ENCODE measurements at regions not wholly inside any gene's neighbourhood (a gene's known extent, or its start where the extent isn't known, plus 50 kb on each side); places are given as distances from the start of the nearest gene placed in this dataset.

DNA sequence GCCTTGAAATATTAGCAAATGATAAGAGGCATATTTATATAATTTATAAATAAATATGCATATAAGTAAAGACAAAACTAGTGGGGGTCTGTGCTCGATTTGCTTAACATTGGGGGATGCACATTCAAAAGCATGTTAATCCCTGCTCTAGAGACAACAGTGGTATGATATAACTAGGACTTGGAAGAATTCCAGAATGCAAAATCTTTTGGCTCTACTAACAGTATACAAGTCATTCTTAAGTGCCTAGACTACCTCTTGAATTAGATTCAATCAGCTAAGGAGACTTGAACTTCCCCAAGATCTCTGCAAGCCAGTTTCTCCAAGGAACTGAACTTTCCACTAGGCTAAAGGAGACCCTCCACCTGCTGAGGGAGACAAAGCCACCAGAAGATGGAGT is 282.7 kb upstream of the RORA start:
- TF ChIP-seq, protein P1, sequence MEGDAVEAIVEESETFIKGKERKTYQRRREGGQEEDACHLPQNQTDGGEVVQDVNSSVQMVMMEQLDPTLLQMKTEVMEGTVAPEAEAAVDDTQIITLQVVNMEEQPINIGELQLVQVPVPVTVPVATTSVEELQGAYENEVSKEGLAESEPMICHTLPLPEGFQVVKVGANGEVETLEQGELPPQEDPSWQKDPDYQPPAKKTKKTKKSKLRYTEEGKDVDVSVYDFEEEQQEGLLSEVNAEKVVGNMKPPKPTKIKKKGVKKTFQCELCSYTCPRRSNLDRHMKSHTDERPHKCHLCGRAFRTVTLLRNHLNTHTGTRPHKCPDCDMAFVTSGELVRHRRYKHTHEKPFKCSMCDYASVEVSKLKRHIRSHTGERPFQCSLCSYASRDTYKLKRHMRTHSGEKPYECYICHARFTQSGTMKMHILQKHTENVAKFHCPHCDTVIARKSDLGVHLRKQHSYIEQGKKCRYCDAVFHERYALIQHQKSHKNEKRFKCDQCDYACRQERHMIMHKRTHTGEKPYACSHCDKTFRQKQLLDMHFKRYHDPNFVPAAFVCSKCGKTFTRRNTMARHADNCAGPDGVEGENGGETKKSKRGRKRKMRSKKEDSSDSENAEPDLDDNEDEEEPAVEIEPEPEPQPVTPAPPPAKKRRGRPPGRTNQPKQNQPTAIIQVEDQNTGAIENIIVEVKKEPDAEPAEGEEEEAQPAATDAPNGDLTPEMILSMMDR (IDR thresholded peaks at IDR 0.05; ENCODE audit: insufficient read depth, low read depth, low read length, missing control alignments): no peak
- H3K4me3 ChIP-seq (ENCODE audit: low read length): no peak overlapping the region
- no peak for DNase-seq (ENCODE audit: low read depth)

DNA sequence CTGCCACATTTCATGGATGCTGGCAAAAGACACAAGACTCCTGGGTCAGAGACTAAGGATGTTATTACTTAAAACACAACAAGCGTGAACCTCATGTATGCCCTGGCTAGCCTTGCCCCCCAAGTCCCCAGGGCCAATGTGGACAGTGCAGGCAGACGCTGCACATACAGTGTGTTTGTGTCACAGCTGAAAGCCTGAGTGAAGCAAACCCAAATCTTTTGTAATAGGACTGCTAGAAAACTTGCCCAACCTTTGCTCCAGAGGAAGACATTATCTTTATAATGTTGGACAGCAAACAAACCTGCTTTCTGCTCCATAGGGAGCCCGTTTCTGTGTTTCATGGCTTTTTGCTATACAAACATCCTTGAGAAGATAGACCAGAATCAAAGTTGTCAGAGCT is 282.0 kb upstream of the RORA start:
- no peak overlapping the region for H3K4me3 ChIP-seq (ENCODE audit: low read length)
- DNase-seq (ENCODE audit: low read depth): no peak
- TF ChIP-seq, protein P1 (IDR thresholded peaks at IDR 0.05; ENCODE audit: insufficient read depth, low read depth, low read length, missing control alignments): no peak

DNA sequence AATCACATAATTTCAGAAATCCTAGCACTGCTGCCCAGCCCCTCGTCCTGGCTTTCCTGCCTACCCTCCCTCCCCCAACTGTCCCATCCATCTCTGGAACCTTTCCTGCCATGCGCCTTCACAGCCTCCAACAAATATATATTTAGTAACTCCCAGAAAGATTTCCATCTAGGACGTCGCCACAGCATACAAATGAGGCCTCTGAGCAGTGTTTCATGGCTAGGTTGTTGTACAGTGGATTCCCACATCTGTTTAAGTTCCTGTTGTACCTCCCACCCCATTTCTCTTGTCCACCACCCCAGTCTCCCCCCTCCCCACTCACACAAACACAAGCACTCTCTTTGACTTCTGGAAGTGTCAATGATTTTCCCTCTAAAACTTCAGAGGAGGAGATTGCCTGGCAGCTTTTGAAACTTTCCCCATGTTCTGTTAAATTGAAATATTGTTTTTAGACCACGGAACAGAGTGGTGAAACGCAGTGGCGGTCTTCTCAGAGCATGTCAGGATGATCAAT is 280.3 kb upstream of the RORA start:
- TF ChIP-seq, protein P1 (IDR thresholded peaks at IDR 0.05; ENCODE audit: insufficient read depth, low read depth, low read length, missing control alignments): no peak
- no peak for DNase-seq (ENCODE audit: low read depth)
- no peak overlapping the region for H3K4me3 ChIP-seq (ENCODE audit: low read length)

DNA sequence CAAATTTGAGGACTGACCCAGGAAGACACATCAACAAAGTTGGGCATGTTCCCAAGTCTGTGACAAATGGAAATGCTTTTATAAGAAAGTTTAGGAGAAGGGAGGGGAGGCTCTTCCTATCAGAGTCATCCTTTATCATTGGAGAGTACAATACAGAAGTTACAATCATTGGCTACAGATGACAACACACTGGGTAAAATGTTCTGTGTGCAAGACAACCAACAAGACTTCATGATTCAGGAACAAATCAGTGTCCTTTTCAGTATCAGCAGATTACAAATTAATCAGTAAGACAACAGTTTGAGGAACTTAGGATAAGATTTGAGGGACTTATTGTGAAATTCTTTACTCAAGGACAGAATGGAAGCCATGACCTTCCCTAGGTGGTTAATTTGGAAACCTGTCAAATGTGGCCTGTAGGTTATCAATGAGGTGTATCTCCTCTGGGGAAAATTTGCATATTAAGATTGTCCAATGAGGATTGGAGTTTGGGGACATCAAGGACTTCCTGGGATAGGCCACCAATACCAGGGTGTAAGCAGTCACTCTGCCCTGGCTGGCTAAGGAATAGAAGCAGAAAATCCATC is 274.4 kb upstream of the RORA start:
- H3K4me3 ChIP-seq (ENCODE audit: low read length): no peak overlapping the region
- TF ChIP-seq, protein P1 (IDR thresholded peaks at IDR 0.05; ENCODE audit: insufficient read depth, low read depth, low read length, missing control alignments): no peak
- no peak for DNase-seq (ENCODE audit: low read depth)

DNA sequence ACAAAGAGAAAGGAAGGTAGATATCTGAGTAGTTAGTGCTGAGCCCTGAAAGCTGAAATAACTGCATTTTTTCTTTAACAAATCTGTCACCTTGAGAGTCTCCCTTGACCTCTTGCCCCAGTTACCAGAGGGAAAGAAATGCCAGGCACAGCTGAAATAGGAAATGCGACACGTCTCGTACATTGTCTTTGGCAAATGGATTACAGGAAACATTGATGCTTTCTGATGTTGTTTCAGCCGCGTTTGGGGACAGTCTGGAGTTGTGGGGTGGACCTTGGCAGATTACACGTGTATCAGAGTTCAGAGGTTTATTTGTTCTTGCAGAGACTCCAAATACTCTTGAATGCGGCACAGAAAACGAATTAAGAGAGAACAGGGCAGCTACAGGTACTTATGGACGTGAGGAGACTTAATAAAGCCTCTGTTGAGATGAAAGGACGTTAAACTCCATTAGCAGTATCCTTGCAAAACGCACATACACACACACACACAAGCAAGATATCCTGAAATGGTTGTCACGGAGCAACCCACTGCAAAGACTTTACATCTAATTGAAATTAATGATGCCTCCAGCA is 272.8 kb upstream of the RORA start:
- H3K4me3 ChIP-seq (ENCODE audit: low read length): no peak overlapping the region
- no peak for DNase-seq (ENCODE audit: low read depth)
- TF ChIP-seq, protein P1 (IDR thresholded peaks at IDR 0.05; ENCODE audit: insufficient read depth, low read depth, low read length, missing control alignments): no peak

DNA sequence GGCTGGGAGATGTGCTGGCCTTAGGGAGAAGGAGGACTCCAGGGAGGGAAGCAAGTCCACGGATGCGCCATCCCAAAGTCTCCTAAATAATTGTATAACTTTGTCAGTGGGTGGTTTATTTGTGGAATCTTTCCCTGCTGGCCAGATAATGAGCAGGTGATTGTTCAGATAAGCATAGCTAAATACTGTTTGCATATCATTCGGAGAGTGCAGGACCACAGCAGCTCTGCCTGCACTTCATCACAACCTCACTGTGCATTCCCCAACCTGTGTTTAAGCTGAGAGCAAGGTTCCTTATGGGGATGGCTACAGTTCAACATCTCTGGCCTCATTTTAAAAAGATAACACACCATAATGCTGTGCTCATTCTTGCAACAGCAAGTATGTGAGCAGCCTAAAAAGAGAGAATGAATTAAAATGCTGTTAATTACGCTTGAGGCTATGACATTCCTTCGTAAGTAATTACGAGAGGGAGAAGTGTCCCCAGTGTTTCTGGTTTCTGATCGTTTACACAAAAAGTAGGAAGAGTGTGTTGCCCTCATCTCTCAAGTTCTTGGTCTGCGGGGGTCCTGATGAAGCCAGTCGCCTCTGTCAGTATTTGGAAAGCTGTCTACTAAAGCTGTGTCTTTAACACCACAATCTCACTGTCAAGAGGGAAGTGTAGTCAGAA is 272.0 kb upstream of the RORA start:
- TF ChIP-seq, protein P1 (IDR thresholded peaks at IDR 0.05; ENCODE audit: insufficient read depth, low read depth, low read length, missing control alignments): no peak
- no peak overlapping the region for H3K4me3 ChIP-seq (ENCODE audit: low read length)
- no peak for DNase-seq (ENCODE audit: low read depth)

Measured in epithelial cell of esophagus (primary cell).